Nephron progenitor cell (in vitro differentiated cells): ENCODE measurements at regions not wholly inside any gene's neighbourhood (a gene's known extent, or its start where the extent isn't known, plus 50 kb on each side); places are given as distances from the start of the nearest gene placed in this dataset.

Source experiments
- DNase-seq: peaks from one replicate; pipeline ENCODE4 v3.0.0; 2021
- H3K27ac Mint-ChIP-seq: 2 replicates; pipeline ENCODE4 v1.8.0; 2021; ENCODE audit warnings: mild to moderate bottlenecking, moderate library complexity, mixed read lengths
- H3K27me3 Mint-ChIP-seq: 2 replicates; pipeline ENCODE4 v1.8.0; 2021; ENCODE audit warnings: mild to moderate bottlenecking, low read depth, mixed read lengths; ENCODE audit not compliant: poor library complexity
- H3K36me3 Mint-ChIP-seq: 2 replicates; pipeline ENCODE4 v1.8.0; 2021; ENCODE audit warnings: low read depth, mixed read lengths
- H3K4me1 Mint-ChIP-seq: 2 replicates; pipeline ENCODE4 v1.8.0; 2021; ENCODE audit warnings: mixed read lengths
- H3K4me3 Mint-ChIP-seq: 2 replicates; pipeline ENCODE4 v1.8.0; 2021; ENCODE audit warnings: mild to moderate bottlenecking, moderate library complexity, mixed read lengths
- H3K9me3 Mint-ChIP-seq: 2 replicates; pipeline ENCODE4 v1.8.0; 2021; ENCODE audit warnings: mild to moderate bottlenecking, moderate library complexity, mixed read lengths
- TF ChIP-seq, protein P1 (sequence below): fragments of 200-600 bp; sonication (generic); IDR thresholded peaks from 2 replicates; pipeline ENCODE4 v1.5.0; 2021; ENCODE audit warnings: antibody characterized with exemption

- TF ChIP-seq, protein P1, sequence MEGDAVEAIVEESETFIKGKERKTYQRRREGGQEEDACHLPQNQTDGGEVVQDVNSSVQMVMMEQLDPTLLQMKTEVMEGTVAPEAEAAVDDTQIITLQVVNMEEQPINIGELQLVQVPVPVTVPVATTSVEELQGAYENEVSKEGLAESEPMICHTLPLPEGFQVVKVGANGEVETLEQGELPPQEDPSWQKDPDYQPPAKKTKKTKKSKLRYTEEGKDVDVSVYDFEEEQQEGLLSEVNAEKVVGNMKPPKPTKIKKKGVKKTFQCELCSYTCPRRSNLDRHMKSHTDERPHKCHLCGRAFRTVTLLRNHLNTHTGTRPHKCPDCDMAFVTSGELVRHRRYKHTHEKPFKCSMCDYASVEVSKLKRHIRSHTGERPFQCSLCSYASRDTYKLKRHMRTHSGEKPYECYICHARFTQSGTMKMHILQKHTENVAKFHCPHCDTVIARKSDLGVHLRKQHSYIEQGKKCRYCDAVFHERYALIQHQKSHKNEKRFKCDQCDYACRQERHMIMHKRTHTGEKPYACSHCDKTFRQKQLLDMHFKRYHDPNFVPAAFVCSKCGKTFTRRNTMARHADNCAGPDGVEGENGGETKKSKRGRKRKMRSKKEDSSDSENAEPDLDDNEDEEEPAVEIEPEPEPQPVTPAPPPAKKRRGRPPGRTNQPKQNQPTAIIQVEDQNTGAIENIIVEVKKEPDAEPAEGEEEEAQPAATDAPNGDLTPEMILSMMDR = no peak
- H3K9me3 Mint-ChIP-seq = no peaks in the 10 kb centered on the region
- H3K4me1 Mint-ChIP-seq = peaks cover 5% of the 10 kb centered on the region
- no peak for DNase-seq
- H3K27me3 Mint-ChIP-seq = peaks cover 3% of the 10 kb centered on the region
- no peaks in the 10 kb centered on the region for H3K36me3 Mint-ChIP-seq
- no peak overlapping the region for H3K27ac Mint-ChIP-seq
- no peak overlapping the region for H3K4me3 Mint-ChIP-seq
These were observed 805.3 kb downstream of the SATB2 start for GRCh38 chr2:198652461-198652860.

DNA sequence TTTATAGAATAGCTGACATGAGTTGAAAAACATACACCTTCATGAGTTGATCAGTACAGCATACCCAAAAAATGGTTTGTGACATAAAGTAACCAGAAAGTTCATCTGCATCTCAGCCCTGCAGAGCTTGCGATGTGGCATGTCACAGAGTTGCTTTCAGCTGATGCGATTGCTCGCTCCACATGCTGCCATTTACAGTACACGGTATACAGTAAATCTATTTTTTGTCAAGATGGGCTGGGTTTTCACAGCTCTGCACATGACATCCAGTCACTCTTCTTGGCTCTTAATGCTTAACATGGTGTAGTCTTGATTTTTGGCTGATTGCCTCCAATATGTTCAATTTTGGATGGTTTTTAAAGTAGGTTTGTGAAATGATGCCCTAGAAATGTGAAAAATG lies 811.9 kb downstream of the SATB2 start:
- Mint-ChIP-seq H3K27me3 (no peaks in the 10 kb centered on the region), H3K36me3 (no peaks in the 10 kb centered on the region), H3K27ac (no peak overlapping the region), H3K4me1 (no peaks in the 10 kb centered on the region), H3K4me3 (no peak overlapping the region), H3K9me3 (no peaks in the 10 kb centered on the region)
- no peak for DNase-seq
- TF ChIP-seq, protein P1 = no peak

GRCh38 chr2:198641161-198641560 lies 816.6 kb downstream of the SATB2 start:
- H3K36me3 Mint-ChIP-seq = no peaks in the 10 kb centered on the region
- H3K27me3 Mint-ChIP-seq = peaks cover 5% of the 10 kb centered on the region
- no peaks in the 10 kb centered on the region for H3K9me3 Mint-ChIP-seq
- no peak overlapping the region for H3K4me3 Mint-ChIP-seq
- DNase-seq = no peak
- H3K4me1 Mint-ChIP-seq = peaks cover 5% of the 10 kb centered on the region
- TF ChIP-seq, protein P1 = no peak
- no peak overlapping the region for H3K27ac Mint-ChIP-seq

GRCh38 chr2:198640463-198640862 lies 817.3 kb downstream of the SATB2 start:
- no peaks in the 10 kb centered on the region for H3K9me3 Mint-ChIP-seq
- H3K27ac Mint-ChIP-seq = no peak overlapping the region
- no peak for DNase-seq
- H3K4me3 Mint-ChIP-seq = no peak overlapping the region
- peaks cover 5% of the 10 kb centered on the region for H3K4me1 Mint-ChIP-seq
- TF ChIP-seq, protein P1 = no peak
- no peaks in the 10 kb centered on the region for H3K36me3 Mint-ChIP-seq
- peaks cover 5% of the 10 kb centered on the region for H3K27me3 Mint-ChIP-seq

DNA sequence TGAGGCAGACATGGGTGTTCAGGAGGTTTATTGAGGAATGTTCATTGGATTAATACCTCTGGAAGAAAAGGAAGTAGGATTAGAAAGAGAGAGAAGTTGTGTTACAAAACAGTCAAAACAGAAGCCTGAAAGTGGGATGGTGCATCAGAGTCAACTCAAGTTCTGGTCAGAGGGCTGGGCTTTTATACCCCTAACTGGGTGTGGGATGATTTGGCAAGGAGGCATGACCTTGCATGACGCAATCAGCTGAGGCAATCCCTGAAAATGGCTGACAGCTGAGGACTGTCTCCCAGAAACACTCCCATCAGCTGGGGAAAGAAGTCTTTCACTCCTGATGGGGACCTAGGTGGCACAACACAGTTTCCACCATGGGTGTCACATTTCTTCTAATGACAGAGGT lies 818.2 kb downstream of the SATB2 start:
- DNase-seq = no peak
- Mint-ChIP-seq H3K36me3 (no peaks in the 10 kb centered on the region), H3K27me3 (peaks cover 5% of the 10 kb centered on the region), H3K27ac (no peak overlapping the region), H3K4me3 (no peak overlapping the region), H3K9me3 (no peaks in the 10 kb centered on the region), H3K4me1 (peaks cover 5% of the 10 kb centered on the region)
- TF ChIP-seq, protein P1 = no peak

DNA sequence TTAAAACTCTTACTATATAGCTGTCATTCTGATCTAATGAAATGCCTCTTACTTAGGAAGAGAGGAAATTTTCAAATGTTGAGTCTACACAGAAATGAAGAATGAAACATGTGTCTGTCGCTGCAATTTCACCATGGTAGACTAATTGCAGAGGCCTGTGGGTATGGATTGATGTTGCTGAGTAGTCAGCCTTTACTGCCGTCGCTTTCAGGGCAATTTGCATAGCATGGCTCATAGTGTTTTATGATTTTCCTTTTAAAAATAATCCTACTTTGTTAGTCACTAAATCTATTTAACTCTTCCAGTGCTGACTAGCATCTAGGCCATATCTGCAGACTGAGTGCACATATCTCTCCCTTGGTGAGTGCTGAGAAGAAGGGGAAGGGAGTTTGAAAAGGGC lies 819.2 kb downstream of the SATB2 start:
- TF ChIP-seq, protein P1 = no peak
- H3K4me1 Mint-ChIP-seq = peaks cover 7% of the 10 kb centered on the region
- H3K27me3 Mint-ChIP-seq = peaks cover 5% of the 10 kb centered on the region
- no peak for DNase-seq
- H3K27ac Mint-ChIP-seq = no peak overlapping the region
- no peaks in the 10 kb centered on the region for H3K9me3 Mint-ChIP-seq
- H3K4me3 Mint-ChIP-seq = no peak overlapping the region
- no peaks in the 10 kb centered on the region for H3K36me3 Mint-ChIP-seq
